Neural crest cell (in vitro differentiated cells): ENCODE measurements at regions not wholly inside any gene's neighbourhood (a gene's known extent, or its start where the extent isn't known, plus 50 kb on each side); places are given as distances from the start of the nearest gene placed in this dataset.

Experiments used
- DNase-seq: peaks from one replicate; pipeline ENCODE4 v3.0.0; 2021; ENCODE audit warnings: low read depth, mixed read lengths, low spot score
- H3K27ac Mint-ChIP-seq: one replicate; pipeline ENCODE4 v1.8.0; 2021; ENCODE audit warnings: mild to moderate bottlenecking, mixed read lengths; ENCODE audit not compliant: unreplicated experiment
- H3K27me3 Mint-ChIP-seq: 2 replicates; pipeline ENCODE4 v1.8.0; 2021; ENCODE audit warnings: low read depth, mild to moderate bottlenecking, mixed read lengths
- H3K36me3 Mint-ChIP-seq: 2 replicates; pipeline ENCODE4 v1.8.0; 2021; ENCODE audit warnings: low read depth, mild to moderate bottlenecking, mixed read lengths
- H3K4me1 Mint-ChIP-seq: 2 replicates; pipeline ENCODE4 v1.8.0; 2021; ENCODE audit warnings: mixed read lengths
- H3K4me3 Mint-ChIP-seq: one replicate; pipeline ENCODE4 v1.8.0; 2021; ENCODE audit warnings: mild to moderate bottlenecking, mixed read lengths
- H3K9me3 Mint-ChIP-seq: 2 replicates; pipeline ENCODE4 v1.8.0; 2021; ENCODE audit warnings: mixed read lengths
- TF ChIP-seq, protein P1 (sequence below): fragments of 200-600 bp; sonication (generic); conservative IDR thresholded peaks from 2 replicates; pipeline ENCODE4 v1.5.0; 2021; ENCODE audit warnings: antibody characterized with exemption, mild to moderate bottlenecking

DNA sequence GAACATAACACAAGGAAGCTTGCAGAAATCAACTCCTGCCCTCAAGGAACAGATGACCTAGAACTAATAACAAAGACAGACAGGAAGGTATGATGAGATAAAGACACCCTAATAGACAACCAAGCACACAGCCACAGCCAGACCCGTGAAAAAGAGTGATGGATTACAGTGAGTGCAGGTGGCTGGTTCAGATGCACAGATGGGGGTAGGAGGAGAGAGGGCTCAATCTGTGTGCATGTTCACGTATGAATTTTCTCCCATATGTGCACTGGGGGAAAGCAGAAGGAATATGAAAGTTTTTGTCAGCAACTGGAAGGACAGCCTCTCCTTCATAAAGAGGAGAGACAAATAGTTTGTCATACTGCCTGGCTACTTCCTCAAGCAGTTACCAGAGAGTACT is 367.1 kb downstream of the PBX1 start:
- no peak for DNase-seq
- Mint-ChIP-seq H3K36me3 (no peaks in the 10 kb centered on the region), H3K27me3 (peaks cover 4% of the 10 kb centered on the region), H3K4me3 (no peak overlapping the region), H3K27ac (no peak overlapping the region), H3K9me3 (no peaks in the 10 kb centered on the region), H3K4me1 (no peaks in the 10 kb centered on the region)
- TF ChIP-seq, protein P1, sequence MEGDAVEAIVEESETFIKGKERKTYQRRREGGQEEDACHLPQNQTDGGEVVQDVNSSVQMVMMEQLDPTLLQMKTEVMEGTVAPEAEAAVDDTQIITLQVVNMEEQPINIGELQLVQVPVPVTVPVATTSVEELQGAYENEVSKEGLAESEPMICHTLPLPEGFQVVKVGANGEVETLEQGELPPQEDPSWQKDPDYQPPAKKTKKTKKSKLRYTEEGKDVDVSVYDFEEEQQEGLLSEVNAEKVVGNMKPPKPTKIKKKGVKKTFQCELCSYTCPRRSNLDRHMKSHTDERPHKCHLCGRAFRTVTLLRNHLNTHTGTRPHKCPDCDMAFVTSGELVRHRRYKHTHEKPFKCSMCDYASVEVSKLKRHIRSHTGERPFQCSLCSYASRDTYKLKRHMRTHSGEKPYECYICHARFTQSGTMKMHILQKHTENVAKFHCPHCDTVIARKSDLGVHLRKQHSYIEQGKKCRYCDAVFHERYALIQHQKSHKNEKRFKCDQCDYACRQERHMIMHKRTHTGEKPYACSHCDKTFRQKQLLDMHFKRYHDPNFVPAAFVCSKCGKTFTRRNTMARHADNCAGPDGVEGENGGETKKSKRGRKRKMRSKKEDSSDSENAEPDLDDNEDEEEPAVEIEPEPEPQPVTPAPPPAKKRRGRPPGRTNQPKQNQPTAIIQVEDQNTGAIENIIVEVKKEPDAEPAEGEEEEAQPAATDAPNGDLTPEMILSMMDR, result no peak

DNA sequence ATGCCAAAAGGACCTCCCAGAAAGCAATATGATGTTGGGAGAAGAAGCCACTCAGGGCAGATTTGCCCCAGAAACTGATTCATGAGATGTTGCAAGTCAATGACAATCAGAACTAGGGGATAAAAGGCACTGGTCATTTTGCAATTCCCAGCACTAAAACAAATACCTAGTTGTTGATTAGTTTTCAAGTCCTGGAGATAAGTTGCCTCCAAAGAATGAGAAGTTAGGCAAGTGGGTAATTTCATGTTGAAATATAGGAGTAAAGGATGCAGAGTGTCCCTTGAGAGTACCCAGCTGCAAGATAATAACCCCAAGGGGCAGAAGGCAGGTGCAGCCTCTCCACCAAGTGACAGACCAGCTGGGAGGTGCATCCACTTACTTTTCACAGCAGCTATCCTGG is 363.6 kb downstream of the PBX1 start:
- TF ChIP-seq, protein P1, result no peak
- H3K27me3 Mint-ChIP-seq, result no peaks in the 10 kb centered on the region
- H3K27ac Mint-ChIP-seq, result no peak overlapping the region
- H3K36me3 Mint-ChIP-seq, result no peaks in the 10 kb centered on the region
- DNase-seq, result no peak
- H3K4me1 Mint-ChIP-seq, result no peaks in the 10 kb centered on the region
- no peak overlapping the region for H3K4me3 Mint-ChIP-seq
- no peaks in the 10 kb centered on the region for H3K9me3 Mint-ChIP-seq

DNA sequence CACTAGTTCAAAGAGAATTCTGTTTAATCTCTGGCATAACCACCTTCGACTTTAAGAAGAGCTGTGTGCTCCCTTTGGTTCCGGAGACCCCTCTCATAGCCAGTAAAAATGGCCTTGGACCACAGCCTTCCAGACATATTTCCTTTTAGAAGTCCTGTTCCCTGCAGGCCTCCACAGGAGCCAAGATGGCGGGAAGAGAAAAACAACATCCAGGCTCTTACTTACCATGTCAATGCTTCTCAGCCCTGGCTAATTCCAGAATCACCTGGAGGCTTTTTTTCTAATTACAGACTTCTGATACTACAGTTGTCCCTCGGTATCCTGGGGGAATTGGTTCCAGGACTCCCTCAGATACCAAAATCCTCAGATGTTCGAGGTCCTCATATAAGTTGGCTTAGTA is 362.5 kb downstream of the PBX1 start:
- Mint-ChIP-seq H3K27ac (no peak overlapping the region), H3K27me3 (no peaks in the 10 kb centered on the region), H3K36me3 (no peaks in the 10 kb centered on the region), H3K4me3 (no peak overlapping the region), H3K9me3 (no peaks in the 10 kb centered on the region), H3K4me1 (no peaks in the 10 kb centered on the region)
- TF ChIP-seq, protein P1, result no peak
- no peak for DNase-seq

DNA sequence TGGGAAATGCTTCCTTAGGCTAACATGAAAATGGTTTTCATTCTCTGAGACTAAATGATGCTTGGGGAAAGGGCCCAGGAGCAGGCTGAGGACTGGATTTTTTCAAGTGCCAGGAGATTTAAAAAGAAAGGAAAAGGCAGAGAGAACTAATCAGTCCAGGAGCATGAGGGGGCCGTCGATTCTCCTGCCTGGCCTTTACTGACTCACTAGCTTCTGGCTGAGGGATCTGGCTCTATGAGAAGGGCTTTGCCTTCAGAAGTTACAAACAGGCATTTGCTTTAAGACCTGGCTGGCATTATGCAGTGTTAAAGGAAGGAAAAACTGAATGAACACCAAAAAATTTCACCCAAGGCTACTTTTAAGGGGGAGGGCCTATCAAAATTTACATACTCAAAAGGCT is 359.2 kb downstream of the PBX1 start:
- H3K4me1 Mint-ChIP-seq, result no peaks in the 10 kb centered on the region
- TF ChIP-seq, protein P1, result no peak
- no peak overlapping the region for H3K4me3 Mint-ChIP-seq
- no peaks in the 10 kb centered on the region for H3K36me3 Mint-ChIP-seq
- no peak overlapping the region for H3K27ac Mint-ChIP-seq
- no peaks in the 10 kb centered on the region for H3K9me3 Mint-ChIP-seq
- DNase-seq, result no peak
- no peaks in the 10 kb centered on the region for H3K27me3 Mint-ChIP-seq

DNA sequence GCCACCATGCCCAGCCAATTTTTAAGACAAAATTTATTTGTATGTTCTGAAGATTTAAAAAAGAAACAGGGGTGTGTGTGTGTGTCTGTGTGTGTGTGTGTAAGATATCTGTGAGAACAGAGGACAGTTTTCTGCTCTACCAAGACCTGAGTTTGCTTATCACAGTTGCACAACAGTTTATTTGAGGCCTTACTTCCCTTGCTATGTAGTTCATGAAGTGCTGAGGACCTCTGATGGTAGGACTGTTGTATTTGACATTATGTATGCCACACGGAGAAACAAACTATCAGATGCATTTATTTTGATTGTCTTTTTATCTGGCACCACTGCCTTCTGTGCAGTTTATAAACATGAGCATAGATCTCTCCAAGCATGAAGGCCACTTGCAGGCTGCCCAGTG is 355.2 kb downstream of the PBX1 start:
- Mint-ChIP-seq H3K4me1 (no peaks in the 10 kb centered on the region), H3K36me3 (no peaks in the 10 kb centered on the region), H3K4me3 (no peak overlapping the region), H3K27me3 (peaks cover 6% of the 10 kb centered on the region), H3K9me3 (no peaks in the 10 kb centered on the region), H3K27ac (no peak overlapping the region)
- TF ChIP-seq, protein P1, result no peak
- DNase-seq, result no peak

DNA sequence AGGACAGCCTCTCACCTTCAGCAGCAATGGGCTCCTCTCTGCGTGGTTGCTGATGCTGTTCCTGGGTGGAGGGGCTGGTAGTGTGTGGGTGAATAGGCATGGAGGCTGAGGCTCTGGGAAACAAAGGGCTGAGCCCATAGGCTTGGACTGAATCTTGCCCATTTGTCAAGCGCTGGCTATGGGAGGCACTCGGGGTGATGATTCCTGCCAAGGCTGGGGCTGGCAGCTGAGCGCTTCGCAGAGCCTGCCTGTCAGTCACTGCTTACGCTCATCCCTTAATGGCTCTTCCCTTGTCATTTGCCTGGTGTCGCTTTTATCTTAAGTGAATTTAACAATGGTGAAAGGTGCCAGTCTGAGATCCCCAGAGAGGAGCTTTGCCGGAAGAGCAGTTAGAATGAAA is 353.3 kb downstream of the PBX1 start:
- Mint-ChIP-seq H3K27ac (no peak overlapping the region), H3K4me1 (no peaks in the 10 kb centered on the region), H3K27me3 (peaks cover 6% of the 10 kb centered on the region), H3K36me3 (no peaks in the 10 kb centered on the region), H3K4me3 (no peak overlapping the region), H3K9me3 (no peaks in the 10 kb centered on the region)
- TF ChIP-seq, protein P1, result no peak
- DNase-seq, result no peak
